NCI-H2107 treated with DMSO at 0.1 percent for 48 hours (cell line): ENCODE measurements at regions not wholly inside any gene's neighbourhood (a gene's known extent, or its start where the extent isn't known, plus 50 kb on each side); places are given as distances from the start of the nearest gene placed in this dataset.
"Not testable (repeated sequence)": the region's sequence is repeated elsewhere in the genome, so short reads cannot be mapped to it uniquely, and the experiment has no call there.

ENCODE experiments used
- DNase-seq: peaks from one replicate; lab custom pipeline; 2025; ENCODE audit not compliant: unreplicated experiment; lab: John Stamatoyannopoulos, UW

GRCh38 chr18:39453882-39454281 is 1888.3 kb upstream of the CELF4 start:
- DNase-seq = peak; percentile 59

- DNase-seq = no peak
Observed at GRCh38 chr18:39453356-39453755, 1887.8 kb upstream of the CELF4 start.

GRCh38 chr18:39450958-39451357 is 1885.4 kb upstream of the CELF4 start:
- DNase-seq = no peak

- DNase-seq = no peak
Observed at GRCh38 chr18:39449566-39449965, 1884.0 kb upstream of the CELF4 start.

- no peak for DNase-seq
Observed at GRCh38 chr18:39448942-39449341, 1883.3 kb upstream of the CELF4 start.

GRCh38 chr18:39444957-39445356 is 1879.4 kb upstream of the CELF4 start:
- DNase-seq = not testable (repeated sequence)

GRCh38 chr18:39441648-39442047 is 1876.0 kb upstream of the CELF4 start:
- DNase-seq = no peak

- DNase-seq = no peak
Observed at GRCh38 chr18:39435996-39436395, 1870.4 kb upstream of the CELF4 start.

- DNase-seq = no peak
Observed at GRCh38 chr18:39435209-39435608, 1869.6 kb upstream of the CELF4 start.

GRCh38 chr18:39434223-39434920 is 1868.8 kb upstream of the CELF4 start:
- no peak for DNase-seq

GRCh38 chr18:39425172-39425850 is 1859.7 kb upstream of the CELF4 start:
- DNase-seq = no peak

GRCh38 chr18:39424261-39424660 is 1858.7 kb upstream of the CELF4 start:
- no peak for DNase-seq

- no peak for DNase-seq
Observed at GRCh38 chr18:39421276-39421675, 1855.7 kb upstream of the CELF4 start.

- DNase-seq = no peak
Observed at GRCh38 chr18:39419315-39419714, 1853.7 kb upstream of the CELF4 start.

- DNase-seq = no peak
Observed at GRCh38 chr18:39415471-39415870, 1849.9 kb upstream of the CELF4 start.

GRCh38 chr18:39414009-39414700 is 1848.6 kb upstream of the CELF4 start:
- no peak for DNase-seq

GRCh38 chr18:39406941-39407340 is 1841.3 kb upstream of the CELF4 start:
- DNase-seq = no peak

GRCh38 chr18:39403121-39403520 is 1837.5 kb upstream of the CELF4 start:
- DNase-seq = no peak

GRCh38 chr18:39399662-39400061 is 1834.1 kb upstream of the CELF4 start:
- DNase-seq = no peak

GRCh38 chr18:39396168-39396567 is 1830.6 kb upstream of the CELF4 start:
- DNase-seq = no peak

- no peak for DNase-seq
Observed at GRCh38 chr18:39389800-39390379, 1824.3 kb upstream of the CELF4 start.

- DNase-seq = no peak
Observed at GRCh38 chr18:39380866-39381265, 1815.3 kb upstream of the CELF4 start.
